WTC11 (cell line): ENCODE measurements at regions not wholly inside any gene's neighbourhood (a gene's known extent, or its start where the extent isn't known, plus 50 kb on each side); places are given as distances from the start of the nearest gene placed in this dataset.

Experiments
- ATAC-seq: fragments of 200-7000 bp; cut with Tn5 transposase; 2 replicates; pipeline ENCODE4 v1.10.0; 2021; ENCODE audit warnings: mild to moderate bottlenecking, moderate library complexity
- CTCF ChIA-PET: fragments of 300-600 bp; sonication (Branson Sonifier 250); formaldehyde crosslinking; loops from one replicate; lab custom pipeline; 2021; ENCODE audit warnings: antibody characterized with exemption; lab: Charles Lee
- POLR2A ChIA-PET: fragments of 350-600 bp; sonication (Branson Sonifier 250); formaldehyde crosslinking; loops from one replicate; lab custom pipeline; 2021; ENCODE audit warnings: antibody characterized with exemption; lab: Charles Lee
- DNase-seq: peaks from one replicate; pipeline ENCODE4 v3.0.0; 2021; ENCODE audit warnings: low spot score
- H3K27ac Mint-ChIP-seq: 2 replicates; pipeline ENCODE4 v1.8.0; 2021; ENCODE audit warnings: mixed read lengths
- H3K27me3 Mint-ChIP-seq: 2 replicates; pipeline ENCODE4 v1.8.0; 2021; ENCODE audit warnings: low read depth, mild to moderate bottlenecking, moderate library complexity, mixed read lengths
- H3K36me3 Mint-ChIP-seq: 2 replicates; pipeline ENCODE4 v1.8.0; 2021; ENCODE audit warnings: mixed read lengths
- H3K4me1 Mint-ChIP-seq: 2 replicates; pipeline ENCODE4 v1.8.0; 2022; ENCODE audit warnings: mixed read lengths
- H3K4me3 Mint-ChIP-seq: 2 replicates; pipeline ENCODE4 v1.8.0; 2021; ENCODE audit warnings: mild to moderate bottlenecking, moderate library complexity, mixed read lengths
- H3K9me3 Mint-ChIP-seq: 2 replicates; pipeline ENCODE4 v1.8.0; 2021; ENCODE audit warnings: mixed read lengths
- AR ChIP-seq: fragments of 250-450 bp; sonication (Bioruptor Pico); IDR thresholded peaks from 2 replicates; pipeline ENCODE4 v1.9.0; 2021; ENCODE audit warnings: mild to moderate bottlenecking
- ATF1 ChIP-seq: sonication (generic); formaldehyde crosslinking; IDR thresholded peaks from 2 replicates; pipeline ENCODE4 v1.8.1; 2023; ENCODE audit warnings: mild to moderate bottlenecking, moderate library complexity, missing genetic modification reagents
- ATF6 ChIP-seq: sonication (generic); formaldehyde crosslinking; IDR thresholded peaks from 2 replicates; pipeline ENCODE4 v1.8.1; 2023; ENCODE audit warnings: mild to moderate bottlenecking, missing genetic modification reagents
- CBFB ChIP-seq: sonication (generic); formaldehyde crosslinking; IDR thresholded peaks from 2 replicates; pipeline ENCODE4 v1.8.1; 2022; ENCODE audit warnings: mild to moderate bottlenecking, low read depth, missing genetic modification reagents
- E2F1 ChIP-seq: sonication (generic); formaldehyde crosslinking; IDR thresholded peaks from 2 replicates; pipeline ENCODE4 v1.8.0; 2022; ENCODE audit warnings: mild to moderate bottlenecking, missing genetic modification reagents
- MXD4 ChIP-seq: fragments of 250-450 bp; sonication (Bioruptor Pico); IDR thresholded peaks from 2 replicates; pipeline ENCODE4 v1.8.0; 2021; ENCODE audit warnings: mild to moderate bottlenecking, moderate library complexity, borderline replicate concordance
- NFYB ChIP-seq: sonication (generic); formaldehyde crosslinking; conservative IDR thresholded peaks from 2 replicates; pipeline ENCODE4 v1.8.0; 2022; ENCODE audit warnings: low read depth, missing genetic modification reagents
- NR1H2 ChIP-seq: sonication (generic); formaldehyde crosslinking; IDR thresholded peaks from 2 replicates; pipeline ENCODE4 v1.9.0; 2021; ENCODE audit warnings: mild to moderate bottlenecking, moderate library complexity, missing genetic modification reagents
- NR3C1 ChIP-seq: sonication (generic); formaldehyde crosslinking; conservative IDR thresholded peaks from 2 replicates; pipeline ENCODE4 v1.8.1; 2023; ENCODE audit warnings: low read depth, mild to moderate bottlenecking, missing genetic modification reagents
- PRDM15 ChIP-seq: sonication (generic); formaldehyde crosslinking; IDR thresholded peaks from 2 replicates; pipeline ENCODE4 v1.8.0; 2022; ENCODE audit warnings: missing genetic modification reagents
- PRRX2 ChIP-seq: fragments of 250-450 bp; sonication (Bioruptor Pico); IDR thresholded peaks from 2 replicates; pipeline ENCODE4 v1.8.0; 2021; ENCODE audit warnings: mild to moderate bottlenecking
- SOX15 ChIP-seq: fragments of 250-450 bp; sonication (Bioruptor Pico); IDR thresholded peaks from 2 replicates; pipeline ENCODE4 v1.9.0; 2021; ENCODE audit warnings: mild to moderate bottlenecking
- ZBTB43 ChIP-seq: sonication (generic); formaldehyde crosslinking; IDR thresholded peaks from 2 replicates; pipeline ENCODE4 v1.8.1; 2023; ENCODE audit warnings: mild to moderate bottlenecking, missing genetic modification reagents
- ZMAT4 ChIP-seq: fragments of 250-450 bp; sonication (Bioruptor Pico); IDR thresholded peaks from 2 replicates; pipeline ENCODE4 v1.9.0; 2021; ENCODE audit warnings: mild to moderate bottlenecking
- ZNF138 ChIP-seq: sonication (generic); formaldehyde crosslinking; conservative IDR thresholded peaks from 2 replicates; pipeline ENCODE4 v1.8.1; 2022; ENCODE audit warnings: mild to moderate bottlenecking, moderate library complexity, missing genetic modification reagents
- ZNF396 ChIP-seq: fragments of 250-450 bp; sonication (Bioruptor Pico); IDR thresholded peaks from 2 replicates; pipeline ENCODE4 v1.8.0; 2021; ENCODE audit warnings: mild to moderate bottlenecking, moderate library complexity, borderline replicate concordance
- ZNF512 ChIP-seq: sonication (generic); formaldehyde crosslinking; IDR thresholded peaks from 2 replicates; pipeline ENCODE4 v1.8.1; 2022; ENCODE audit warnings: missing genetic modification reagents, borderline replicate concordance
- ZNF671 ChIP-seq: fragments of 250-450 bp; sonication (Bioruptor Pico); IDR thresholded peaks from 2 replicates; pipeline ENCODE4 v1.8.0; 2021; ENCODE audit warnings: mild to moderate bottlenecking
- ZSCAN18 ChIP-seq: fragments of 250-450 bp; sonication (Bioruptor Pico); IDR thresholded peaks from 2 replicates; pipeline ENCODE4 v2.1.2; 2022; ENCODE audit warnings: mild to moderate bottlenecking, moderate library complexity

- TF ChIP-seq ZBTB43 (CRISPR knock-in tag) (no peak), MXD4 (CRISPR knock-in tag) (no peak), NR1H2 (CRISPR knock-in tag) (no peak), E2F1 (no peak)
Observed at GRCh38 chr5:112049738-112050137, 292.7 kb upstream of the NREP start (continued).

GRCh38 chr5:112036206-112036605 lies 279.2 kb upstream of the NREP start:
- no peak overlapping the region for H3K4me3 Mint-ChIP-seq
- CTCF ChIA-PET, result no interaction called here
- no peak for DNase-seq
- no peaks in the 10 kb centered on the region for H3K27me3 Mint-ChIP-seq
- H3K36me3 Mint-ChIP-seq, result no peaks in the 10 kb centered on the region
- H3K27ac Mint-ChIP-seq, result no peak overlapping the region
- no peak for ATAC-seq
- H3K4me1 Mint-ChIP-seq, result no peaks in the 10 kb centered on the region
- H3K9me3 Mint-ChIP-seq, result 0 out of 2 replicates have a peak, but pooled peaks cover 4% of the 10 kb centered on the region
- POLR2A ChIA-PET, result no interaction called here
- TF ChIP-seq NFYB (no peak), SOX15 (CRISPR knock-in tag) (no peak), ZNF138 (CRISPR knock-in tag) (no peak), AR (CRISPR knock-in tag) (no peak), CBFB (CRISPR knock-in tag) (no peak), ZBTB43 (CRISPR knock-in tag) (no peak), ZNF671 (CRISPR knock-in tag) (no peak), ZNF396 (CRISPR knock-in tag) (no peak), PRDM15 (CRISPR knock-in tag) (no peak), ATF6 (no peak), PRRX2 (CRISPR knock-in tag) (no peak), ZMAT4 (CRISPR knock-in tag) (no peak), ZNF512 (CRISPR knock-in tag) (no peak), ZSCAN18 (no peak), NR3C1 (no peak), ATF1 (CRISPR knock-in tag) (no peak)
